Ovary (tissue), 7 donors: ENCODE measurements at regions not wholly inside any gene's neighbourhood (a gene's known extent, or its start where the extent isn't known, plus 50 kb on each side); places are given as distances from the start of the nearest gene placed in this dataset.

Source experiments
- DNase-seq, 5 donors: peaks; one replicate each; pipeline ENCODE4 v3.0.0-alpha.2; 2019 to 2020
- H3K27ac ChIP-seq, 2 donors: fragments of 200-600 bp; one replicate each; pipeline versions ENCODE4 v1.5.1 to v1.8.0; 2019 to 2022
- H3K27me3 ChIP-seq: fragments of 200-600 bp; one replicate; pipeline ENCODE4 v1.8.0; 2022
- H3K36me3 ChIP-seq: fragments of 200-600 bp; sonication (generic); one replicate; pipeline ENCODE4 v1.5.1; 2019
- H3K4me1 ChIP-seq: one replicate; pipeline ENCODE4 v1.8.1; 2013; ENCODE audit warnings: mild to moderate bottlenecking, moderate library complexity; ENCODE audit not compliant: insufficient read depth
- H3K4me3 ChIP-seq: fragments of 200-600 bp; sonication (generic); one replicate; pipeline ENCODE4 v1.5.1; 2017
- H3K9me3 ChIP-seq, 2 donors: fragments of 200-600 bp in 1 of 2; sonication (generic) in 1 of 2; one replicate each; pipeline versions ENCODE4 v1.5.1 to v1.8.1; 2013 to 2019; ENCODE audit warnings: mild to moderate bottlenecking in 1 of 2, moderate library complexity in 1 of 2
- CTCF ChIP-seq, 3 donors: fragments of 450-650 bp in 2 of 3; fragments of 200-600 bp in 1 of 3; IDR thresholded peaks; one replicate each; pipeline versions ENCODE4 v1.5.1 to v1.8.0; 2016 to 2022; ENCODE audit warnings: antibody characterized with exemption in 3 of 3, mild to moderate bottlenecking in 1 of 3
- EP300 ChIP-seq: sonication (generic); formaldehyde crosslinking; IDR thresholded peaks from one replicate; pipeline ENCODE4 v1.6.1; 2017; ENCODE audit warnings: antibody characterized with exemption
- POLR2A ChIP-seq: fragments of 450-650 bp; IDR thresholded peaks from one replicate; pipeline ENCODE4 v1.6.1; 2017; ENCODE audit warnings: antibody characterized with exemption, mild to moderate bottlenecking, moderate library complexity
- WGBS, 3 donors: extraction: QIAGEN DNeasy Blood & Tissue Kit in 1 of 3; methylation state at CpG; one replicate each; pipeline versions ENCODE4 v1.1.5 to v1.1.7; 2013 to 2017; 5-methylcytosine and 5-hydroxymethylcytosine counted together
- intact Hi-C, 4 donors: fragments of 100-400 bp; cut with DNase I; formaldehyde crosslinking; loops; one replicate each; pipeline versions ENCODE4 v1.11.0 to v1.15.1; 2022 to 2023
- donor health status: DM: no; HTN: no; CAD: no; lungs with moderate emphysema.
- donor health status: DM: no; HTN: no; CAD: no.
- donor health status: Bipolar disorder and iron deficiency.
- donor health status: DM: no; HTN: no; CAD: no.
- donor health status: DM: yes; HTN: yes; CAD: no.

GRCh38 chr6:12566618-12567123 lies 149.9 kb upstream of the PHACTR1 start:
- Histone ChIP-seq H3K36me3 (no peaks in the 10 kb centered on the region), H3K9me3 (no peaks in the 10 kb centered on the region), H3K27ac (no peak overlapping the region), H3K4me1 (no peaks in the 10 kb centered on the region), H3K4me3 (no peak overlapping the region), H3K27me3 (no peaks in the 10 kb centered on the region)
- WGBS, 3 donors, result 95 to 96% (median 95%) methylated on average over 2 of the region's 2 CpGs
- no peak for DNase-seq
- intact Hi-C loops, result no loop called here
- TF ChIP-seq EP300 (no peak), POLR2A (no peak), CTCF (IDR thresholded peaks at IDR 0.05) (no peak)

- H3K9me3 ChIP-seq, result no peaks in the 10 kb centered on the region
- H3K27ac ChIP-seq, result no peak overlapping the region
- TF ChIP-seq EP300 (no peak), CTCF (IDR thresholded peaks at IDR 0.05) (no peak), POLR2A (no peak)
- no peaks in the 10 kb centered on the region for H3K27me3 ChIP-seq
- no peak for DNase-seq
- no peak overlapping the region for H3K4me3 ChIP-seq
- WGBS, 3 donors, result 66 to 71% (median 66%) methylated on average over 3 of the region's 3 CpGs
- no peaks in the 10 kb centered on the region for H3K36me3 ChIP-seq
- intact Hi-C loops, result no loop called here
- no peaks in the 10 kb centered on the region for H3K4me1 ChIP-seq
Observed at GRCh38 chr6:12567682-12568081, 148.9 kb upstream of the PHACTR1 start.

- 96 to 98% (median 97%) methylated on average over 1 of the region's 1 CpG for WGBS, 3 donors
- TF ChIP-seq EP300 (no peak), POLR2A (no peak), CTCF (IDR thresholded peaks at IDR 0.05) (no peak)
- no peak overlapping the region for H3K27ac ChIP-seq
- intact Hi-C loops, result no loop called here
- H3K9me3 ChIP-seq, result no peaks in the 10 kb centered on the region
- H3K36me3 ChIP-seq, result no peaks in the 10 kb centered on the region
- no peak overlapping the region for H3K4me3 ChIP-seq
- no peaks in the 10 kb centered on the region for H3K4me1 ChIP-seq
- no peak for DNase-seq
- H3K27me3 ChIP-seq, result no peaks in the 10 kb centered on the region
Observed at GRCh38 chr6:12569646-12570045, 146.9 kb upstream of the PHACTR1 start.

- Histone ChIP-seq H3K36me3 (no peaks in the 10 kb centered on the region), H3K4me3 (no peak overlapping the region), H3K27ac (no peak overlapping the region), H3K4me1 (no peaks in the 10 kb centered on the region), H3K27me3 (no peaks in the 10 kb centered on the region), H3K9me3 (no peaks in the 10 kb centered on the region)
- intact Hi-C loops, result no loop called here
- DNase-seq, result no peak
- WGBS, 3 donors, result 74 to 84% (median 84%) methylated on average over 2 of the region's 2 CpGs
- TF ChIP-seq POLR2A (no peak), CTCF (IDR thresholded peaks at IDR 0.05) (no peak)
Observed at GRCh38 chr6:12570461-12571030, 146.0 kb upstream of the PHACTR1 start.
